NCI-H2107 treated with DMSO at 0.1 percent for 48 hours (cell line): ENCODE measurements at regions not wholly inside any gene's neighbourhood (a gene's known extent, or its start where the extent isn't known, plus 50 kb on each side); places are given as distances from the start of the nearest gene placed in this dataset.

ENCODE experiments used
- DNase-seq: peaks from one replicate; lab custom pipeline; 2025; ENCODE audit not compliant: unreplicated experiment; lab: John Stamatoyannopoulos, UW

DNA sequence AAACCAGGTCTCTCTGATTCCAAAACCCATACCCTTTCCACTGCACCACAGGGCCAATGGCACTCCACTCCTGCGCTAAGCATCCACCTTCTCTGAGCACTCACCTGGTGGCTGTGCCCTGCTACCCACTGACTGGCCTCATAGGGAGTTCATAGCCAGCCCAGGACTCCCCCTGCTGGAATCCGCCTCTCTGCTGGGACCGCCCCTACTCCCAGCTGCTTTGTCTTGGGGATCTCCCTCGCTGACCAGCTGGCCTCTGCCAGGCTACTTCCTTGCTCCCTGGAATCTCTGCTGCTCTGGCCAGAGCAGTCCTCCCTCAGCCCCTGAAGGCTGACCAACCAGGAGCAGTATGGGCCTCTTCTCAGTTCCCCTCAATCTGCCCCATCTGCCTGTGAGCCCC, 129.7 kb downstream of the FAXC start:
- DNase-seq = no peak

DNA sequence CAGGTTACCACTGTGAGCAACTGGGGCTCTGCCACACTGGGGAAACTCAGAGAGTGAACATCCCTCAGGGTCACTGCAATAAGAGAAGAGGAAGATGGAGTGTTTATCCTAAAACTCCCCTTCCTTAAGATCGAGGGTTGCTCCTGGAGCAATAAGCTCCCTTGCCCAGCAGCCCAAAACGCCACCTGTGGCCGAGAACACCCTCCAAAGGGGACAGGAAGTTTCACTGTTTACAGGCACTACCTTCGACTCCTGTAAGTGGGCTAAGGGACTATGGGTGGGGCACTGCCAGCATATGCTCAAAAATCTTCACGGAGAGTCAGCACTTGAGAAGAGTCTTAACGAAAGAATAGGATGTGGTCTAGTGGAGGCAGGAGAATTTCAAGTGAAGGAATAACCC, 132.5 kb downstream of the FAXC start:
- no peak for DNase-seq

DNA sequence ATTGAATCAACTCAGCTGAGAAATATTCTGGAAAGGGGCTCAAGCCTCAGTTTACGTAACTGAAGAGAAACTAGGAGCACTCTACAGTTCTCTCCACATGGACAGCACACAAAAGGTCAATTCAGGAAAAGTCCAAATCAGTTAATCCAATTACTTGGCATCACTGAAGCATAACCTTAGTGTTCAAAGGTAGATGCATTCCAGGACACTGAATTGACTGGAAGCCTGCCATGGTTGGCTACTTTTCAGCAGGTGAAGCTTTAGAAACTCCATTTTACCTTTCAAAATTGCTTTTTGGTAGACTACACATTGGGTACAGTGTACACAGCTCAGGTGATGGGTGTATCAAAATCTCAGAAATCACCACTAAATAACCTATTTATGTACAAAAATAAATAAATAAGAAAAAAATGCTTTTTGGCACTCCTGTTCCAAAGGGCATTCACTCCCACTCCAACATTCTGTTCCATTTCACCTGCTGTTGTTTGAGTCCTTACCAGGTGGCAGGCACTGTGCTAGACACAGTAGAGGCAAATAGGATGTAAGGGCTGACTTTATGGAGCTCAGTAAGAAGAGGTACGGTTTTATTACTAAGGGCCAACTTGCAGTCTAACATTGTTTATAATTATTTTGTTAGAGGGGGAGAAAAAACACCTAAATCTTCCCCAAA, 153.4 kb downstream of the FAXC start:
- DNase-seq = no peak

DNA sequence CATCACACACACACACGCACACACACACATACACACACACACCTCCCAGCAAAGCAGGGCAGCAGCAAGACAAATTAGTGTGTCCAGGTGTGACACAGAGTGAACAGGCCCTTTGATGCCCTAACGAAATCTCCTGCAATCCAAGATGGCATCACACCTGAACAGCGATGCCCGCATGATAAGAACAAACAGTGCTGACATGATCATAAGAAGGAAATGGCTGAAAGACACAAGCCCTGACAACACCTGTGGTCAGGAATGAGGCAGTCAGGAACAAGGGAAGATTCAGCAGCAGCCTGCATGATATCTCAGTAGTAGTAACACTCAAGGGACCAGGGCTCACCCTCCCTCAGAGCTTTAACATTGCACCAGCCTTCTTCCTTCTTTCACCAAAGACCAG, 156.9 kb downstream of the FAXC start:
- DNase-seq = no peak

DNA sequence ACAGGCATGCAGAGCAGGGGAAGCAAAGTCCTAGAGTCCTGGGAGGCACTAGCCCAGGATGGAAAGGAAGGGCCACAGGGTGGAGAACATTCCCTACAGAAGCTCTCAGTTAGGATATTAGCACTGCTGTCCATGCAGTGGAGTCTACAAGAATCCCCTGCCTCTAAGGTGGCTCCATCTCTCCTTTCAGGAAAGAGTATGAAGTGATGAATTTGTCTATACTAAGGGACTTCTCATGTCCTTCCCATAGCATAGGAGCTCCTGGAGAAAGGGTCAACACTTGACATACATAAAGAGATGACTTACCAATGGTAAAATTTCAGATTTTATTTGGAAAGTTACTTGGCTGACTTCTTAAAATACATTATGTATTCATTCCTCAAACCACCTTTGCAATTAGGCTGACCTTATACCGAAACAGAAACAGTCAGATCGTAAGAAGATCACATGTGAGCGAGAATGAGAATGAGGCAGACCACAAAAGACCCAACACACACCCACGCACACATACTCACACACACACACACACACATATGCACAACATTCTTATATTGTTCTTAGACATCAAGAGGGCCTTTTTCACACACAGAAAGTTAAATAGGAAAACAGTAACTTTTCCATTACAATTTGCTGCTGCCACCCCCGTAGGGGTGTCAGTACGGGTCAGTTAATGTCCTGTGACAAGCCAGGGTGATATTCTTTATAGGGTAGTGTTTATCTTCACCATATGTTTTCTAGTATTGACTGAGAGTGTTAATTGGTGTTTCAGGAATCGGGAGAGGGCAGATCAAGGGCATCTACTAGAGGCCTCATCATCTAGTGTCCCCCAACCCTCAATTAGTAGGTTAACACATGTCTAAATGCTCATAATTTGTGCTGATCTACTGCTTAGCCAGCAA, 159.4 kb downstream of the FAXC start:
- no peak for DNase-seq

DNA sequence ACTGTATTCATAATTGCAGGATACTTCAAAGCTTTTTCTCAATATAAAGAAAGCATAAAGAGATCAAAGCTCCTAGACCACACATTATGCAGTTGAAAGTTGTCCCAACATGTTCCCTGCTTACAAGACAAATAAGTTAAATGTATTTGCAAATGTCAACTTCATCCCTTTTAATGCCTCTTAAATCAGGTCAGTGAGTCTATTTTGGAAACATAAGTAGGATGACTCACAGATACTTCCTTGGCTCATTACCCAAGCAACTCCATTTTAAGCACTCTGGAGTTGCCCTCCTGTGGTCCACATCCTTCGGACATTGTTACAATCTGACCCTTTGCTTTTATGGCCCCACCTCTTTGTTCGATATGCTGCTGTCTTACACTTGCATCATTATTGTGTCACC, 162.0 kb downstream of the FAXC start:
- peak; percentile 59 for DNase-seq

DNA sequence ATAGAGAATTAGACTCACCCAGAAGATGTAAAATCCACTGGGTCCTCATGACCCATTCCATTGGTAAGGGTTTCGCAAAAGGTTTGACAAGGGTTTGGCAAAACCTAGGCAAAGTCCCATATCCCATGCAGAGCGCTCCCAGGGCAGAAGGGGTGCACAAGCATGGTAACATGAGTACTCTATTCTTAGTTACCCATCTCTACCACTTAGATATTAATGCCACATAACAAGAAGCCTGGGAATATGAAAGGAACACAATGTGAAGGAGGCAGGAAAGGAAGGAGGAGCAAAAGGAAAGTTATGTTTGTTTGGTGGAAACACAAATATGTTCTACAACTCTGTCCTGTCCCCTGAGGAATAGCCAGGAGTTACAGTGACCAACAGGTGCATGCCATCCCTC, 163.1 kb downstream of the FAXC start:
- no peak for DNase-seq

DNA sequence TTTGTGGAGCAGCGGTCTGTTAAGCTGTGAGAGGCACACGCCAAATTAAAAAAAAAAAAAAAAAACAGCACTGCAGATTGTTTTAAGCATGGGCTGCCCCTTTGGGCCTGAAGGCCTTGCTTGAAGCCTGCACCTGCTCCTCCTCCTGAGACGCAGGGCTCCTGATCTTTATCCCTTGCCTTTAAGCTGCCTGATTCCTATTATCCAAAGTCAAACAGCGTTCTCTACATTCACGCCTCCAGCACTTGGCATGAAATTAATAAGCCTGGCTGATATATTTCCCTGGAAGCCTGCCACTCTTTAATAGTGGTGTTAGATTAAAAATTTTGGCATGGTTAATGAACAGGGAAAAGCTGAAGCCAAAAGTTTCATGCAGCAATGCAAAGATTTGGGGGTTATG, 163.9 kb downstream of the FAXC start:
- peak; percentile 59 for DNase-seq

DNA sequence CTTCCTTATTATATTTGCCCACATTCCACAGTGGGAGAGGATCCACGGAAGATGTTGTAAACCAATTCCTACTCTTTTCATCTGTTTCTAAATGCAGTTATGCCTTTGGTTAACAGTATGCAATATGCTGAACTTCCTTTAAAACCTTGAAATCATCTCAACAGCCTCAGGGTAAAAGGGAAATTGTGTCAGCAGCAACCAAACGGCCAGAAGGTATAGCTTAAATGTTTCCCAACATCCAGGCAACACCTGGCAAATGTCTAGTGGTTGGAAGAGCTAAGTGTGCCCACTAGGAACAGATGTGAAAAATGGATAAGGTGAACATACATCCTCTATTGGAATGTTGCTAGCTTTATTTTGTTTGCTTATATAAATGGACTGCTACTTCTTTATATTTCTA, 164.8 kb downstream of the FAXC start:
- DNase-seq = no peak

DNA sequence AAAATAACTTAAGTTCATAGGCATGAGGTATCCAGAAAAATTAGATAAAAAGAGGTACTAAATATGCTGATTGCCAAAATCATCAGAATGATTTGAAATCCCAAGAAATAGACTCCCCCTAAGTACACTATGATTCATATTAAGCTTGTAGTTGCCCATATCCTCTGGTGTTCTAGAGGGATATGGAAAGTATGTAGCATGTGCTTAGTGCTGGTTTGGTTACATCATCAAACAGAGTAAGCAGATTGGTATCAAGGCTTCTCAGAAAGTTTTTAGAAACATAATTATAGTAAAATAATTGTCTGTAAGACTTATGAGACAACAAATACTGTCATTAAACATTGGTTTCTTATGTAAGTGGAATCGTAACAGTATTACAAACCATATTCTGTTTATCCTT, 166.4 kb downstream of the FAXC start:
- no peak for DNase-seq

DNA sequence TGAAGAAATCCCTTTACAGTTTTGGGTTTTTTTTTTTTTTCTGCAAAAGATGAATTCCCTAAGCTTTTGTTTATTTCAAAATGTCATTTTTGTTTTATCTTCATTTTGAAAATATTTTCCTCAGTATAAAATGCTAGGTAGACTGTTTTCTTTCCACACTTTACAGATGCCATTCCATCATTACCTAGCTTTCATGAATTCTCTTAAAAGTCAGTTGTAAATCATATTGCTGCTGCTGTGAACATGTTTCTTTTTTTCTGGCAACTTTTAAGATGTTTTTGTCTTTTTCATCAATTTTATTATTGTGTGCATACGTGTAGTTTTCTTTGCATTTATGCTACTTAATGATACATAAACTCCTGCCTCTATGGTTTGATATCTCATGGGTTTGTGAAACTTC, 168.3 kb downstream of the FAXC start:
- no peak for DNase-seq

DNA sequence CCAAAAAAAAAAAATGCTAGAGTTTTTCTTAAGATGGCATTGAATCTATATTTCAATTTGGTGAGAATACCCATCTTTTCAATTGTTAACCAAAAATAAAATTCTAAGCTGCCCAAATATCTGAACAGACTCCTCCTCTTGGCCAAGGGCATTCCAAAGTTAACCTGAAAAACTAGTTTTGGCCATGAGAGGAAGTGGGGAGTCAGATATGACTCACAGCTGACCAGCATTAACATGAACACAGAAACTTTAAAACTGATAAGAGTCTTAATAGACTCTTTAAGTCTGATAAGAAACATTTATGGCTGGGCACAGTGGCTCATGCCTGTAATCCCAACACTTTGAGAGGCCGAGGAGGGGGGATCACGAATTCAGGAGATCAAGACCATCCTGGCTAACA, 171.3 kb downstream of the FAXC start:
- DNase-seq = no peak

DNA sequence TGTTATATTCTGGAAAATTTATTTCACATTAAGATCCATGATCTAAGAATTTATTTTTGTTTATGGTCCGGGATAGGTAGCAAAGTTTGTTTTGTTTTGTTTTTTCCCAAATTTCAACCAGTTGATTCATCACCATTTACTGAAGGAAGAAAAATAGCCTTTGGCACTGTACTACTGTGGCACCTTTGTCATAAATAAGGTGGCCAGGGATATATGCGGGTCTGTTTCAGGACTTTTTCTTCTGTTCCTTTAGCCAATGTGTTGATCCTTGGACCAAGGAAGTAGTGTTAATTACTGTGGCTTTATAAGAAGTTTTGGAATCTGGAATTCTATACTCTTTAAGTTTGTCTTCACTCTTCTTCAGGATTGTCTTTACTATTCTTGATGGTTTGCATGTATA, 171.7 kb downstream of the FAXC start:
- DNase-seq = no peak

DNA sequence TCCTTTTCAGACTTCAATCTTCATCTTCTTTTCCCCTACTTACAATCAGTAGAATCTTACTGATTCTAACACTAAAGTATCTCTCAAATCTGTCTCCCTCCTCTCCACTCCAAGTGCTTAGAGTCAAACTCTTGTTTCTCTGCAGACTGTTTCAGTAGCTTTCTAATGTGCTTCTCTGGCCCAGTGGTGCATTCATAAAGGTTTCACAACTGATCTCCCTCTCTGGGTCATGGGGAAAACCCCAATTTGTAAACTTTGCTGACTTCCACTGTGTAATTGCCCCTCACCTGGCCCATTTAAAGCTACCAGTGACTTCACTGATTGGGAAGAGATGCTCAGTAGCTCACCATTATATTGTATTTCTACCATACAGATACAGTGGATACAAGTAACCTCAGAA, 183.6 kb downstream of the FAXC start:
- DNase-seq = no peak

DNA sequence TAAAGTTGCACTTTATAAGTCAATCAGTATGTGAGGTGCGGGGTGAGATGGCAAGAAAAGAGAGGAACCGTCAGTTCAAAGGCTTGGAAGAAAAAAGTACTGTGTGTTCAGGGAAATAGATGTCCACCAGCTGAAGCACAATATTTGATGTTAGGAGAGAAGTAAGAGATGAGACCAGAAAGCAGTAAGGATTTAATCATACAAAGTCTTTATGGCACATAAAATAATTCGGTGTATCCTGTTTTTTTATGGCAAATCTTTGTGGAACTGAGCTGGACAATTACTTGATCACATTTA, 197.2 kb downstream of the FAXC start:
- DNase-seq = no peak

DNA sequence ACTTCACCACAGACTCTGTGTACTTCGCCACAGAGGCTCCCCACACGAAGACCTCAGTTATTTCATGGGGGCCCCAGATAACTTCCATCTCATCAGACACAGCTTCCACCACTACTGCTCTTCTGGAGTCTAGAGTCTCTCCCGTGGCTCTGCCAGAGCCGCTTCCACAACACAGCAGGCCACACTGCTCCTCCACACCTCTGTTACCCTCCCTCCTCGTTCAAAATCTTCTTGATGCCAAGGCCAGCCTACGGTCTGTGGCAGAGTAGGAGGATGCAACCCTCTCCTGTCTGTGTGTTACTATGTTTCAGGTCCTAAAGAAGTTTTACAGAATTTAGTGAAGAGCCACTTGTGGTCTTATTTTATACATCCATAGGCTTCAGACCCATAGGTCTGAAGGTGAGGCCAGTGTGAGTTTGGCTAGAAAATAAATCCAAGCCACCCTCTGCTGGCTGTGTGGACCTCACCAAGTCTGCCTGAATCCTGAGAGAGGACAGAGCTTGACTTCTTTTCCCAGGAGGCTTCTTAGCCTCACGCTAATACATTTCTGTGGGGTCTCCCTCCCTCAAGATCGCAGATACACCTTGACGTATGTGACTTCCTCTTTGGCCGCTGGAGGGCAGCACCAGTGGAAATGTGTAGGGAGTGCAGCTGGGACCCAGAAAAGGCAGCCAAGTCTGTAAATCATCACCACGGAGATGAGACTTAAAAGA, 197.7 kb downstream of the FAXC start:
- DNase-seq = no peak

DNA sequence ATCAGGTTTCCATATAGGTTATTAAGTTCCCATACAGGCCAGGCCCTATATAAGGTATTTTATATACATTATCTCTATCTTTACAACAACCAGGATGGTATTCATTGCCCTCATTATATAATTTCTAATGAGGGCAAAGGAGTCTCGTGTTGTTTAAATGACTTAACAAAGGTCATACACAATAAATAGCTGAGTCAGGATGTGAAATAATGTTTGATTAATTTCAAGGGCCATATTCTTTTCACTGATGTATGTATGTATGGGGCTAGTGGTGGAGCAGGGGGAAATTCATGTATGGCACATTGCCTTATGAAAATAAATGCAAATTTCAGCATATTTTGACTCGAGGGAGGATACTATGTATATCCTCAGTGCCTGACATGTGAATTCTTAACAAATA, 200.7 kb downstream of the FAXC start:
- DNase-seq = no peak

DNA sequence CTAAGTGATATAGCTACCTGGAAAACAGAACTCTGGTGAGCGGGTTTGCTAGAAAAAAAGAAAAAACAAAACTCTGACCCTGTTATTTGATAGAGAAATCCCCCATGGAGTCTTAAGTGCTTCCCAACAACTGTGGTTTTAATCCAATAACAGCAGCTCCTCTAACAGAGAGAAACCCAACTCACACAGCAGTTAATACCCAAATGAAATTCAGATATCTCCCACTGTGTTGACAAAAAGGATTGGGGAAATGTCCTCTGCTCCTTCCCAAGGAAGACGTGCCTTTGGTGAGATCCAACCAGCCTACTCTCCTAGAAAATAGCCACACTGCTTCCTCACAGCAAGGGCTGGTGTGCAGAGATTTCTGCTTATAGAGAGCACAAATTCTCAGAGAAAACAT, 200.4 kb upstream of the FBXL4 start:
- DNase-seq = peak; percentile 40

DNA sequence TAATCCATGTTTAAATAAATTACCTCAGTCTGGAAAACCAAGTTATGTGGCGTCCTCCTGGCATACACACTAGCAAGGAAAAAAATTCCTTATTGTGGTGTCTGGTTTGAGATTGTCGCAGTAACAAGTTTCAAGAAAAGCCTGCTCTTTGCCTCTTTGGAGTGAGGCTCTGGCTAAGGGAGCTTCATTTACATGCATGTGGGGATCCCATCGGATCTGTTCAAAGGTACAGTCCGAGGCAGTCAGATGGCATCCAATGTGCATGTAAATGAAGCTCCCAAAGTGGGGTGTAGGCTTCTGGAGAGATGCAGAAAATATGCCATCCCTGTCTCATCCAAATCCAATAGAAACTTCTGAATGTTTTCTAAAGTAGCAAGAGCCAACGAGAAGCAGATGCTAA, 199.5 kb upstream of the FBXL4 start:
- DNase-seq = no peak

DNA sequence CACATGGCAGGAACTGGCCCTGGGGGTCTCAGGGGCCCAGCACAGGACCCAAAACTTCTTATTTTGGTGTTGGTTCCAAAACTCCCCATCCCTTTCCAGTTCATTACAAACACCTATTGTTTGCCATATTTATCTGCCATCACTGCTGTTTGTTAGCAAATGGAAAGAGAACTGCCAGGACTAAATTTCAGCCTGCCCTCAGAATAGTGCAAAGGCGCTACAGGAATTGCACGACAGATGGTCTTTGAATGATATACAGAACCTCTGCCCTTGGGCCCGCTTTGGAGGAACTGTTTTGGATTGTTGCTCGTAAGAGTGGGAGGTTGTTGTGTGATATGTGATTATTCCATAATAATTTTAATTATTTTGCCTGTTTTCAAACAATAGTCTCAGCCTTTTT, 199.0 kb upstream of the FBXL4 start:
- DNase-seq = no peak

DNA sequence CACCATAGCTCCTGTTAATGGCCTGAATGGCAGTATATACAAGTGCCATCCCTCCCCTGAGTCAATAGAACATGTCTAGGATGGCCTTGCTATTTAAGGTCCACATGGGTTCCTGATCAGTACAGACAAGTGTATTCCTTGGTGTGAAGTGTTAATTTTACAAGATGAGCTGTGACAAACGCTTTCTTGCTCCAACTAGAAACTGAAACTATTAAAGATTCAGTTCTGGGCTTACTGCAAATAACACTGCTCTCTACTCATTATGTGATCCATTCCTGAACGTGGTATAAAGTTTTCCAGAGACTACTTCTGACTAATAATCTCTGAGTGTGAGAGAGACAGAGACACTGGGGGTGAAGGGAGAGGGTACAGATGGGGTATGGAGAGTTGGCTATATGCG, 198.0 kb upstream of the FBXL4 start:
- no peak for DNase-seq

DNA sequence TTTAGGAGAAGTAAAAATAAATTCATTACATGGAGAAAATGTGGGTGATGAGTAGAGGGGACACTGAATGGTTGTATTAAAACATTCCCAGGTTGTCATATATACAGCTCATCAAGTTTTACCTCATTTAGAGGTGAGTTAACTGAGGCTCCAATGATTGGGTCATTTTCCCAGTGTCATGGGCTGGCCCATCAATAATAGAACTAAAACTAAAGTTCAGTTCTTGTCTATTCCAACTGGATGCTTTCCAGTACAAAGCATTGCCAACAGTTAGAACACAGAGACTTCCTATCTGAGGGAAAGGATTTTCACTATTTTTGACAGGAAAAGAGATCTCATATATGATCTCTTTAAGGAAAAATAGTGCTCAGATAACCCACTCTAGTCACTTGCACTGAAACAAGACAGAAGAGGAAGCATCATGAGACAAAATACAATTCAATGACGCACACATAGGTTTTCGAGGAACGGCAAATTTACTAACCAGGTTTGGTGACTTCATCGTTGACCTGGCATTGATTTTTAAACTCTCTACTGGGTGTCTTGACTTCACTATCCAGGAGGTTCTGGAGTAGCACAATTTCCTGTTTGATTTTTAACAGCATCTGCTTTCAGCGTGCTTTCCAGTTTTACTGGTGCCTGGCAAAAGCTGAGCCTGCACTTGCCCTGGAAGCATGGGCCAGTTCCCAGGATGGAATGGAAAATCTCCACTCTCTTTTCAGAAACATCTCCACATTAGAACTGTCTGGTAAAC, 195.5 kb upstream of the FBXL4 start:
- no peak for DNase-seq
